ENCODE measurements at regions not wholly inside any gene's neighbourhood (a gene's known extent, or its start where the extent isn't known, plus 50 kb on each side); places are given as distances from the start of the nearest gene placed in this dataset.

- DNase-seq (ENCODE audit: low spot score), result no peak
- in situ Hi-C loops (cut with HindIII; ENCODE audit: low sequenced_read_pairs), result no loop called here
Observed at GRCh38 chr16:86213437-86214205, 296.7 kb upstream of the FOXF1 start.

DNA sequence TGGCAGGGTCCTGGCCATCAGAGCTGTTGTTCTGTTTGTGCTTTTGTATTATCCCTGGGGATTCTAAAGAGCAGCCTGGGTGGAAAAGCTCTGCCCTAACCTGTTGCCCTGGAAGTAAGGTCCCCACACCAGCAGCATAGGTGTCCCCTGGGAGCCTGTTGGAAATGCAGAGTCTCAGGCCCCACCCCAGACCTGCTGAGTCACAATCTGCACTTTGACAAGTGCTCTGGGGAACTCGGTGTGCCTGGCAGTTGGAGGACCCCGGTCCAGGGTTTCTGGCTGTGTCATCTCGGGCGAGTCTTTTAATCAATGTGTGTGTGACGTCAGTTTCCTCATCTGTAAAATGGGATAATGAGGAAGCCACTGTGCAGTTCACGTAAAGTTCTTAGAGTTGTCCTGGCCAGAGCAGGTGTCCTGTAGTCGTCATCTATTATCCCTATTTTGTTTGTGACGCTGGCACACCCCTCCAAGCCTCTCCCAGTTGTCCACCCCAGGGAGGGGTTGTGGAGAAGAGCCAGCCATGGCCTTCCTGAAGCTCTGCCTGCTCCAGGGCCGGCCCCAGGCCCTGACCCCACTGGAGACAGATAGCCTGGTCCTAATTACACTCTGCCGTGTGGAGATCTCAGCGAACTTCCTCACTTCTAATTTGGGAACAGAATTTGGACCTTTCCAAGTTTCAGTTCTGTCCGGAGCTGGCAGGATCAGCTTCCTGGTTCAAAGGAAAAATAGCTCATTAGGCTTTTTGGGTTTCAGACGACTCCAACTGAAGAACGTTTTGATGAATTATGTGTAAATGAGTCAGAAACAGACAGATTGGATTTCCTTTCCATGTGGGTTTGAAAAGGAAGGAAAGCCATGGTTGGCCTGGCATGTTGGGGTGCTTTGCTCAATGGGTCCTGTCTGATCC, 295.7 kb upstream of the FOXF1 start:
- in situ Hi-C loops (cut with HindIII; ENCODE audit: low sequenced_read_pairs), result no loop called here
- no peak for DNase-seq (ENCODE audit: low spot score)

- DNase-seq (ENCODE audit: low spot score), result no peak
- in situ Hi-C loops (cut with HindIII; ENCODE audit: low sequenced_read_pairs), result no loop called here
Observed at GRCh38 chr16:86215233-86215978, 294.9 kb upstream of the FOXF1 start.

DNA sequence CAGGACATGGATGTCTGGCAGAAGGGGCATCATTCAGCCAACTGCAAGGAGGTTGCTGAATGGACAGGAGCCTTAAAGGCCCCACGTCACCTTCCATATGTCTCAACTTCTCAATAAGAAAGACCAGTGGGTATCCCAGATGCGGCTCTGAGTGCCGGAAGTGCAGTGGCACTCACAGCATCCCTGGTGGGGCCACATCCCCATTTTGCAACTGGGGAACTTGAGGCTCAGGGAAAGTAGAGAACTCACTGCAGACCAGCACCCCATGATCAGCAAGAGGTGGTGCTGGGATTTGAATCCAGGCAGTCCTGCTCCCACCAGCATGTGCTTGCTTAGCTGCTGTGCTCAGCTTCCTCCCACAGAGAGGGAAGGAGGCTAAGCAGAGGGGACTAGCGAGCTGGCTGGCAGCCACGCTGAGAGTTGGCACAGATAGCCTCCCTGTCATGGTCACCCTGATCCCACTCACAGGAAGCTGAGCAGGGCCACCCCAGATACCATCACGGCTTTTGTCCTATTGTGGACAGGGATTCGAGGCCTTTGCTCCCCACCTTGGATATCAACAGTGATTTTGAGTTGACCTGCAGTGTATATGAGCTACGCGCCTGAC, 294.2 kb upstream of the FOXF1 start:
- DNase-seq (ENCODE audit: low spot score), result no peak
- in situ Hi-C loops (cut with HindIII; ENCODE audit: low sequenced_read_pairs), result no loop called here

DNA sequence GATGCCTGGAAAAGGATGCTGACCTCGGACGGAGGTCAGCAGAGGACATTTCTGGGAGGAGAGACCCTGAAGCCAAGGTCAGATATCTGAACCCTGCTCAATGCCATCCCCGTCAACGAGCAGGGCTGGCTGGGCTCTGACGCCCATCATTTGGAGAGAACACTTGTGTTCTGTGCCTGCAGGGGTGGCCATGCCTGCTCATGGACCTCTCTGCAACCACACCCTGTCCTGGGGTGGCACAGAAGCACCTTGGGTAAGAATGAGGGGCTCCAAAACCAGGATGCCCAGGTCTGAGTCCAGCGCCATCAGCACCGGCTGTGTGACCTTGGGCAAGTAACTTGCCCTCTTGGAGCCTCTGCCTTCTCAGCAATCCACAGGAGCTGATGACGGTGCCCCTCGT, 293.7 kb upstream of the FOXF1 start:
- DNase-seq (ENCODE audit: low spot score), result no peak
- in situ Hi-C loops (cut with HindIII; ENCODE audit: low sequenced_read_pairs), result no loop called here

GRCh38 chr16:86217001-86217890, 293.1 kb upstream of the FOXF1 start:
- in situ Hi-C loops (cut with HindIII; ENCODE audit: low sequenced_read_pairs), result no loop called here
- DNase-seq (ENCODE audit: low spot score), result no peak

- no peak for DNase-seq (ENCODE audit: low spot score)
- in situ Hi-C loops (cut with HindIII; ENCODE audit: low sequenced_read_pairs), result no loop called here
Observed at GRCh38 chr16:86217891-86218270, 292.4 kb upstream of the FOXF1 start.

DNA sequence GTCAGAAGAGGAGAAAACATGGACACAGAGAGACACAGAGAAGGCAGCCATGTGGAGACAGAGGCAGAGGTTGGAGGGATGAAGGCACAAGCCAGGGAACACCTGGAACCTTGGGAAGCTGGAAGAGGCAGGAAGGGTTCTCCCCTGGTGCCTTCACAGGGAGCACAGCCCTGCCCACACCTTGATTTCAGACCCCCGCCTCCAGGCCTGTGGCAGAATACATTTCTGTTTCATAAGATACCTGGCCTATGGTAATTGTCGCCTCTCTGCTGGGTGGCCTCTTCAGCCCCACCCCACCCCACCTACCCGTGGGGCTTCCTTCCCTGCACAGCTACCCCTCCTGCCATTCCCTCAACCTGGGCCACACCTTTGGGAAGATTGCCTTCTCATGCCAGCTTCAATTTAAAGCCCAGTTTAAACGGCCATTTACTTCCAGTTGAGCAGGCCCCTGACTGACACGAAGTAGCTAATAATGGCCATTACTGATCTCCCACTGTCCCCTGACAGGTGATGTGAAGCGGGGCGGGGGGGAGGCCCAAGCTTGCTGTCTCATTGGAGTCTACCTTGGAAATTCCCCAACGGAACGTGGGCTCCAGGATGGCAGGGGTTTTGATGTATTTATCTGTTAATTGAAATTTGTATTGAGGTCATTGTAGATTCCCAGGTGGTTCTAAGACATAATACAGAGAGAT, 291.7 kb upstream of the FOXF1 start:
- in situ Hi-C loops (cut with HindIII; ENCODE audit: low sequenced_read_pairs), result no loop called here
- DNase-seq (ENCODE audit: low spot score), result no peak

DNA sequence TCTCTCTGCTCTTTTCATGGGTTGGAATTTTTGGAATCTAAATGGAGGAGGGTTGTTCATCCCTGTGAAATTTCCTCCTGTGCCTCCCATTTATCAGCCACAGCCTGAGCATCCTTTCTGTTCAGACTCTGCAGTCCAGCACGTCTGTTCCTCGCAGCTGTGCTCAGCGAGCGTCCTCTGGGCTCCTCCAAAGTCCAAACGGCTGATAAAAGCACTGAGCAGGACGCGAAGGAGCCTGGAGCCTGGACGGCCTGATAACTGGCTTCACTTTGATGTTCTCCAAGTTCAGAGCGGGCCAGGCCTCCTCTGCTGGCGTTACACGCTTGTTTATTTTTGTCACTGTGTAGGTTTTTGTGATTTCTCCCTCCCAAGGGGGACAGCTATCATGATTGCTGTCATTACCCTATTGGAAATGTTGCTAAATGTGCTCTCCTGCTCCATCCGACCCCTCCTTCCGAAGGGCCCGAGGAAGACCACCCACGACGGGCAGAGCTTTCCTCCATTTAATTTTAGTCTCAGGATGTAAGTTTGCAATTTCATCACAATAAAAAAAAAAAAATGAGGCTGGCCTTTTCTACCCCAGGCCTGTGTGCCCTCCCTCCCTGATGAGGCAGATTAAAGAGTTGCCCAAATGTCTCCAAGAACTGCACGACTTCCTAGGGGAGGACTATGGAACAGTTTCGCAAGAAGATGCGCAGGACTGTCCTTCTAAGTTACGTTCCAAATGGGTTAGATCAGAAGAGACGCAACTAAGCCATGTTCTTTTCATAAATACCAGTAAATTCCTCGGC, 290.5 kb upstream of the FOXF1 start:
- in situ Hi-C loops (cut with HindIII; ENCODE audit: low sequenced_read_pairs), result no loop called here
- DNase-seq (ENCODE audit: low spot score), result no peak

GRCh38 chr16:86220561-86220960, 289.8 kb upstream of the FOXF1 start:
- DNase-seq (ENCODE audit: low spot score), result no peak
- in situ Hi-C loops (cut with HindIII; ENCODE audit: low sequenced_read_pairs), result no loop called here

DNA sequence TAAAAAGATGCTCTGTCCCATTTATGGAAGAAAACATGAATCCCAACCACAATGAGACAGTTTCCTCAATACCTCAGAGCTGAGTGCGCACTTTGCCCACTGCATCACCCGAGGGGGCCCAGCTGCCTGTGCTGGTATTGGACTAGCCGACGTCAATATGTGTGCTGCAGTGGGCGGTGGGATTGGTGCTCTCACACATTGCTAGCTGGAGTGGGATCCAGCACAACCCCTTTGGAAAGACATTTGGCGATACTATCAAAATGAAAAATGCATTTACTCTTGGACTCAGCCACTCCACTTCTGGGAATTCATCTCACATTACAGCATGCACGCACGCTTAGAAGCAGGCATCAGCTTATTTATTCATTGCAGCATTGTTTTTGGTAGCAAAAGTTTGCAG, 289.2 kb upstream of the FOXF1 start:
- DNase-seq (ENCODE audit: low spot score), result no peak
- in situ Hi-C loops (cut with HindIII; ENCODE audit: low sequenced_read_pairs), result no loop called here

GRCh38 chr16:86222547-86222946, 287.8 kb upstream of the FOXF1 start:
- no peak for DNase-seq (ENCODE audit: low spot score)
- in situ Hi-C loops (cut with HindIII; ENCODE audit: low sequenced_read_pairs), result no loop called here

GRCh38 chr16:86222965-86223551, 287.3 kb upstream of the FOXF1 start:
- no peak for DNase-seq (ENCODE audit: low spot score)
- in situ Hi-C loops (cut with HindIII; ENCODE audit: low sequenced_read_pairs), result no loop called here

DNA sequence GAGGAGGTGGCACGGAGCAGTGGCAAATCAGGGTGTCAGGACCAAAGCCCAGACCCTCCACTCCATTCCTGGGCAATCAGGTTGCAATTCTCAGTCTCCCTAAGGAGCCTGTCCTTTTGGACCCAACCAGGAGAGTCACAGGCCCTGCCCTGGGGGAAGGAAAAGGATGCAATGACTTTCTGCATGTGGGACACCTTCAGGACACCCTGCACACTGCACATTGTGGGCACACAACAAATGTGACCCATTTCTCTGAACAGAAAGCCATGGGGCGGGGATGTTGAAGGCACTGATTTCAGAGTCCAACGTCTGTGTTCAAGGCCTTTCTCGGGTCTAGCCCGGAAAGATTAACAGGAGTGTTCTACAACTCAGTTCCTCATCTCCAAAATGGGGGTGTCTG, 286.2 kb upstream of the FOXF1 start:
- in situ Hi-C loops (cut with HindIII; ENCODE audit: low sequenced_read_pairs), result no loop called here
- DNase-seq (ENCODE audit: low spot score), result no peak

- DNase-seq (ENCODE audit: low spot score), result no peak
- in situ Hi-C loops (cut with HindIII; ENCODE audit: low sequenced_read_pairs), result no loop called here
Observed at GRCh38 chr16:86224629-86225028, 285.7 kb upstream of the FOXF1 start.

GRCh38 chr16:86225905-86226371, 284.4 kb upstream of the FOXF1 start:
- in situ Hi-C loops (cut with HindIII; ENCODE audit: low sequenced_read_pairs), result no loop called here
- DNase-seq (ENCODE audit: low spot score), result no peak

DNA sequence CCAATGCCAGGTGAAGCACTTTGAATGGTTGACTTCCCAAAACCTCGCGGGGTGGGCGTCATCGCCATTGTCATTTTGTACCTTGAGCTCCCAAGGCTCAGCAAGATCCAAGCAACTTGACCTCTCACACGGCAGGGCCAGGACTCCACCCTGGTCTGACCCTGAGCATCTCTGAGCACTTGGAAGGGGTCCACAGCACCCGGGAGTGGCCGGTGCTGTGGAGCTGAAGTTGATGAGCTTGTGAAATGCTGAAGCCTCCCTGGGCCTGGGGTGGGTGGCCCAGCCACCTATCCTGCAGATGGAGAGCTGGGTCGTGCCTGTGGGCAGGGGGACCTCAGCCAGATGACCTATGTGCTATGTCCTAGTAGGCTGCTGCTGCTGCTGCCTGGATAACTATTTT, 283.3 kb upstream of the FOXF1 start:
- no peak for DNase-seq (ENCODE audit: low spot score)

More for the DNA sequence above, 283.3 kb upstream of the FOXF1 start:
- in situ Hi-C loops (cut with HindIII; ENCODE audit: low sequenced_read_pairs), result no loop called here
